CD4-positive, alpha-beta T cell treated with Interleukin-15 for 1 hour (primary cell): ENCODE measurements at regions not wholly inside any gene's neighbourhood (a gene's known extent, or its start where the extent isn't known, plus 50 kb on each side); places are given as distances from the start of the nearest gene placed in this dataset.
"Not testable (repeated sequence)": the region's sequence is repeated elsewhere in the genome, so short reads cannot be mapped to it uniquely, and the experiment has no call there.

Experiments
- DNase-seq: peaks from one replicate; pipeline ENCODE4 v3.0.0-alpha.2; 2020

DNA sequence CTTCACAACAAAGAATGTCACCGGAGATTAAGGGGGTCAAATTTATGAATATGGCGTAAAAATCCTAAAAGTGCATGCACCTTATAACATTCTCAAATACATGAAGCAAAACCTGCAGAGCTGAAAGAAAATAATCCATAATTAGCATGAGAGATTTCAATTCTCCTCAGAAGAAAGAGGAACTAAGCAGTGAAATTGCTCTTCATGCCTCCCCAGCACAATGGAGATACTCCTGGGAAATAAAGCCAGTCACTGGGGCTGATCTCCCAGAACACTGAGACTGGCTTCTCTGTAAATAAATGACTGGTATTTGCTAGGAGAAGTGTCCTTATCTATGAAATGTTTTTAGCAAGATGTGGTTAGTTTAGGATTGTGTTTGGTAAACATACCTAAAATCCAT is 68.1 kb downstream of the GOLGA6L6 start:
- DNase-seq = not testable (repeated sequence)

GRCh38 chr15:20472983-20473382 is 68.6 kb downstream of the GOLGA6L6 start:
- not testable (repeated sequence) for DNase-seq

GRCh38 chr15:20470810-20471209 is 70.8 kb downstream of the GOLGA6L6 start:
- DNase-seq = not testable (repeated sequence)

DNA sequence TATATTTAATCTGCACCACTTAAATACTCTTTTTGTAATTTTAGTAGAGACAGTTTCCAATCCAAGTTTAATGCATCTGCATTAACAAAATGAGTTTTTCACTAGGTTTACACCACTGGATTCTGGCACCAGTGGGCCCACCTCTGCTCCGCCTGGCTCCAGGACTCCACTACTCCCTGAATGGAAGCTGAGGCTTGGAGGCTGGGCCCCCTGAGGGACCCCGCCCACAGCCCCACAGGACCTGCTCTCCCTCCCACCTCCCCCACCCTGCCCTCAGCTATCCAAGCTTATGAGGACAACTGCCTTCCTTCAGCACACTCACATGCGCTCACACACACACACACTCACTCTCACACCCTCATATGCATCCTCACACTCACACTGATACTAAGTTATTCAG is 100.5 kb downstream of the GOLGA6L6 start:
- not testable (repeated sequence) for DNase-seq

- not testable (repeated sequence) for DNase-seq
Measured at GRCh38 chr15:20440390-20440789, 101.2 kb downstream of the GOLGA6L6 start.

GRCh38 chr15:20439111-20439510 is 102.5 kb downstream of the GOLGA6L6 start:
- not testable (repeated sequence) for DNase-seq

DNA sequence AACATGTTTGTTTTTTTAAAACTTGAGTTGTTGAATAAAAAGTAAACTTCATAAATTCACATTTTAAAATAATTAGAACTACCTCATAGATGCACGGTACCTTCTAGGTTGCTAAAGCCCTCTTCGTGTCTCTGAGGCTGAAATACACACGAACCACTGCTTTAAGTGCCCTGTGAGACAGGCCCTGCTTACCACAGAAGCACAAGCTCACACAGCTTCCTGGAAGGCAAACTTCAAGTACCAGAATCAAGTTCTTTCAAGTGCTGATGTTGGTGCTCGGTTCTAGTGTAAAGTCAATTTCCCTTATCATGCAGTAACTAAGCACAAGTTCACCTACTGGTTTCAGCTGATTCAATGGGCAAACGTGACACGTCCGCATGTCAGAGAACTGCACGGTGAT is 103.3 kb downstream of the GOLGA6L6 start:
- not testable (repeated sequence) for DNase-seq

- DNase-seq = not testable (repeated sequence)
Measured at GRCh38 chr15:20433468-20433867, 108.1 kb downstream of the GOLGA6L6 start.

DNA sequence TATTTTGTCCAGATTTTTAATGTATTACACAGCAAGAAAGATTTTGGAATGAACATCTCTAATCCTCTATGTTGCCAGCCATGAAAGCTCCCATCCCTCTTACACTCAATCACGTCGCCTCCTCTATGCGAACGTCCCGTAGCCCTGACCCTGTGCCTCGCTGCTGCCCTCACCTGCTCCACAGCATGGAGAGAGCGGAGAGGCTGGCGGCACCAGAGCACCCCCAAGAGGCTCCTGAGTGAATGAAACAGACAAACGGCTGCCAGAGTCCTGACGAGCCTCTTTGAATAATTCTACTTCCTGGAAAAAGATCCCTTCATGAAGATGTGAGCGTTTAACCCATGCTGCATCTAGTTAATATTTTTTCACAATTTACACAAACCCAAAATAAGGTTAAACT is 111.1 kb downstream of the GOLGA6L6 start:
- not testable (repeated sequence) for DNase-seq

GRCh38 chr15:20420710-20421109 is 120.9 kb downstream of the GOLGA6L6 start:
- DNase-seq = not testable (repeated sequence)

DNA sequence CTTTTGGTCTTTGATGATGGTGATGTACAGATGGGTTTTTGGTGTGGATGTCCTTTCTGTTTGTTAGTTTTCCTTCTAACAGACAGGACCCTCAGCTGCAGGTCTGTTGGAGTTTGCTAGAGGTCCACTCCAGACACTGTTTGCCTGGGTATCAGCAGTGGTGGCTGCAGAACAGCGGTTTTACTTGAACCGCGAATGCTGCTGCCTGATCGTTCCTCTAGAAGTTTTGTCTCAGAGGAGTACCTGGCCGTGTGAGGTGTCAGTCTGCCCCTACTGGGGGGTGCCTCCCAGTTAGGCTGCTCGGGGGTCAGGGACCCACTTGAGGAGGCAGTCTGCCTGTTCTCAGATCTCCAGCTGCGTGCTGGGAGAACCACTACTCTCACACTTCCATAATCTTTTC is 125.0 kb downstream of the GOLGA6L6 start:
- DNase-seq = not testable (repeated sequence)

DNA sequence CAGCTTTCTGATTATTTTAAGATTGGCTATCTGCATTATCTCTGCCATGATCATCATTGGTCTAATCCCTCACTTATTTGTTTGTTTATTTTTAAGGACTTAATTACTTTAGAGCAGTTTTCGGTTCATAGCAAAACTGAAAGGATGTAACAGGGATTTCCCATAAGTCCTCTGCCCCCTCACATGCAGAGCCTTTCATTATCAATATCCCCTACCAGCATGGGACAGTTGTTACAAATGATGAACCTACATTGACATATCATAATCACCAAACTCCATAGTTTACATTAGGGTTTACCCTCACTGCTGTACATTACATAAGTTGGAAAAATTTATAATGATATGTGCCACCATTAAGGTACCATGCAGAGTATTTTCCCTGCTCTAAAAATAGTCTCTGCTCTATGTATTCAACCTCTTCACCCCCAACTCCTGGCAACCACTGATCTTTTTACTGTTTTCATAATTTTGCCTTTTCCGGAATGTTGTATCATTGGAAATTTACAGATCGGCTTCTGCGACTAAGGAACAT is 131.9 kb downstream of the GOLGA6L6 start:
- DNase-seq = not testable (repeated sequence)

DNA sequence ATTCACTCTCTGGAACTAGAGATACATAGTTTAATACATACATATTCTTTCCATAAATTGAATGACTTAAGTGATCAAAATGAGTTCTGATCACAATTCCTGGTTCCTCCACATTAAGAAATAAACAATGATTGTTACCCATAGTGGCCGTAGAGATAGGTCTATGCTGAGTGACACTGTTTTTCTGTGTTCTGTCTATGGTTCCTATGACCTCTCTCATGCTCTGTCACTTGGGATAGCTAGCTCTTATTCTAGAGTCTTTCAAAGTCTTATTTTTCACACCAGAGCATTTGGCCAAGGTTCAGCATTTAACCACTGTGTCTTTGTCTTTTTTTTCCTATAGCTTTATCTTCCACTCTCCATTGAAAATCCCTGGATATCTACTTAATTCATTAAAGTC is 132.4 kb downstream of the GOLGA6L6 start:
- DNase-seq = no peak

- DNase-seq = no peak
Measured at GRCh38 chr15:20407553-20407952, 134.0 kb downstream of the GOLGA6L6 start.

DNA sequence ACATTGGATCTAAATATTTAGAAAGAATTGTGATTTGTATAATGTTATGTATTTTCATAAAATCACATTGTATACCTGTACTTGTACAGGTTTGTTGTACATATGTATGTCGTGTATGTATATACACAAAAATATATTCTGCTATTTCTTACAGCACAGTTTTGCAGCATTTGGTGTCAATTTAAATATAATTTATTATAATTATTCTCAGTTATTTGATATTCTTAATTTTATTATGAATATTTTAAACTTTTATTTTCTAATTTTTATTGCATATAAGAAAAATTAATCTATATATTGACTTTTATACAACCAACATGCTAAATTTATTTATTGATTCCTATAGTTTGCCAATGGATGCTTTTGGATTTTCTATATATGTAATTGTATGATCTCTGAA is 137.0 kb downstream of the GOLGA6L6 start:
- DNase-seq = not testable (repeated sequence)

DNA sequence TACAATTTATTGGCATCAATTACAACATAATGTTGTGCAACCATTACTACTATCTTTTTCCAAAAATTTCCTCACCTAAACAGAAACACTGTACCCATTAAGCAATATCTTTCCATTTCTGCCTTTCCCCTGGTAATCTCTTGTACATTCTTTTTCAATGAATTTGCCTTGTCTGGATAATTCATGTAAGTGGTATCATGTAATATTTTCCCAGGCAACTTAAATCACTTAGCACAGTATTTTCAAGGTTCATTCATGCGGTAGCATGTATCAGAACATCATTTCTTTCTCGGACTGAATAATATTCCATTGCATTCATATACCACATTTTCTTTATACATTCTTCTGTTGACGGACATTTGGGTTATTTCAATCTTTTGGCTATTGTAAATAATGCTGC is 139.0 kb downstream of the GOLGA6L6 start:
- not testable (repeated sequence) for DNase-seq

DNA sequence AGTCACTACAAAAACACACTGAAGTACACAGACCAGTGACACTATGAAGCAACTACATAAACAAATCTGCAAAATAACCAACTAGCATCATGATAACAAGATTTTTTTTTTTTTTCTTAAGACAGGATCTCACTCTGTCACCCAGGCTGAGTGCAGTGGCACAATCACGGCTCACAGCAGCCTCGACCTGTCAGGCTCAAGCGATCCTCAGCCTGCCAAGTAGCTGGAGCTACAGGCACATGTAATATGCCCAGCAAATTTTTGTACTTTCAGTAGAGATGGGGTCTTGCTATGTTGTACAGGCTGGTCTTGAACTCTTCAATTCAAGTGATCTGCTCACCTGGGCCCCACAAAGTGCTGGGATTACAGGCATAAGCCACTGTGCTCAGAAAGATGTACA is 140.5 kb downstream of the GOLGA6L6 start:
- DNase-seq = not testable (repeated sequence)

- DNase-seq = not testable (repeated sequence)
Measured at GRCh38 chr15:20398680-20399079, 142.9 kb downstream of the GOLGA6L6 start.

GRCh38 chr15:20388161-20388560 is 153.4 kb downstream of the GOLGA6L6 start:
- DNase-seq = not testable (repeated sequence)

DNA sequence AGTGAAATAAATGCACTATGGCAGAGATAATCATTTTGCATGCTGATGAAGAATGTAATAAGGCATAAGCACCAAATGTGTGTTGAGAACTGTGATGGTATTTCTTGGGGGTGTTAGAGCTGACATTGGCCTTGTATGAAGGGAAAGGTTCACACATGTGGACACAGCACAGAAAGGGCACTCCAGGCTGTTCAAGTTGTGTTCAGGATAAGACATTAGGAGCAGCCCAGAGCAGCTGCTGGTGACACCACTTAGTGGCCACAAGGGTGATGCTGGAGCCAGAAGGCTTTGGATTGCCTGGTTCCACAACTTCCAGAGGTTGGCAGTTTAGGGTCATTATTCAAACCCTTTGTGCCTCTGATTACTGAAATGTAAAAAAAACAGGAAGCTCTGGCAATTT is 155.4 kb downstream of the GOLGA6L6 start:
- DNase-seq = no peak

DNA sequence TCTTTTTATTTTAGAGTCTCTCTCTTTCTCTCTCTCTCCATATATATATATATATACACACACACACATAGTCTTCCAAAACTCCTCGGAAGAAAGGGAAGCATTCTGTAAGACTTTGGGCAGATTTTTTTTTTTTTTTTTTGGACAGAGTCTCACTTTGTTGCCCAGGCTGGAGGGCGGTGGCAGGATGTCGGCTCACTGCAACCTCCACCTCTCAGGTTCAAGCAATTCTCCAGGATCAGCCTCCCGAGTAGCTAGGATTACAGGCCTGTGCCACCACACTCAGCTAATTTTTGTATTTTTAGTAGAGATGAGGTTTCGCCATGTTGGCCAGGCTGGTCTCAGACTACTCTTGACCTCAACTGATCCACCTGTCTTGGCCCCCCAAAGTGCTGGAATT is 161.4 kb downstream of the GOLGA6L6 start:
- not testable (repeated sequence) for DNase-seq

- no peak for DNase-seq
Measured at GRCh38 chr15:20376872-20377271, 164.7 kb downstream of the GOLGA6L6 start.

- not testable (repeated sequence) for DNase-seq
Measured at GRCh38 chr15:20372416-20372815, 169.2 kb downstream of the GOLGA6L6 start.

DNA sequence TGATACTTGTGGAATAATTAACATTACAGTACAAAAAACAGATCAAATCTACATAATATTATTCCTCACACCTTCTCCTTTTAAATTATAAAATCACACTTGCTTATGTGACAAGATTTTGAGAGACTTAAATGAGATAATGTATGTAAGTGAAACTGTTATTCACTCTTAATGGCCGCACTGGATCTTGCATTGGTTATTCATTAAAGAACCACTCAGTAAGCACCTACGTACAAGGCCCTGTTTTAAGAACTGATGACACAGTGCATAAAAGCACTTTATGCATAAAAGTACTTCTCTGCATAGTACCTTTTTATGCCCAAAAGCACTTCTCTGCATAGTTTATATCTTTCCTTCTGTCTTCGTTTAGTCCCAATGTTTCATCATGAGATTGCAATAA is 172.1 kb downstream of the GOLGA6L6 start:
- DNase-seq = no peak

DNA sequence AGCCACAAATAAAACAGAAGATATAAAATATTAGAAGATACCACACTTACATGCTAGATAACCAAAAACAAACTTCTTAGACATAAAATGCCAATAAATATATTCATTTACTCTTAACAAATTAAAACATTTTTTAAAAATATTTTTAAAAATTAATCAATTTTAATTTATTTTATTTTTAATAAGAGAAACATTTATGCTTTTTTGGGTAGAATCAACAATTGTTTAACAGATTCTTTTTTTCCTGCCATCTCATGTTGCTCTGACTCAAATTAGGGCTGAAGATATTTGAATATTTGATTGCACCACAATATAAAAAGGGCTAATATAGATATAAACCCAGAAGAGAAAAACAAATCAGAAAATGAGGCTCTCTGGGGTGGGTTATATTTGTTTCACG is 172.6 kb downstream of the GOLGA6L6 start:
- no peak for DNase-seq
